KMS-11 (cell line): ENCODE measurements at regions not wholly inside any gene's neighbourhood (a gene's known extent, or its start where the extent isn't known, plus 50 kb on each side); places are given as distances from the start of the nearest gene placed in this dataset.

Experiments used
- H2AFZ ChIP-seq: fragments of 200-600 bp; sonication (generic); 2 replicates; pipeline ENCODE4 v1.6.1; 2016; ENCODE audit warnings: antibody characterized with exemption, mixed run types, low read depth
- H3K27ac ChIP-seq: fragments of 200-600 bp; sonication (generic); 2 replicates; pipeline ENCODE4 v1.6.1; 2016; ENCODE audit warnings: mild to moderate bottlenecking, mixed run types
- H3K27me3 ChIP-seq: fragments of 200-600 bp; sonication (generic); 2 replicates; pipeline ENCODE4 v1.6.1; 2017; ENCODE audit warnings: mild to moderate bottlenecking, low read depth, mixed run types, moderate library complexity; ENCODE audit not compliant: insufficient read depth
- H3K36me3 ChIP-seq: fragments of 200-600 bp; sonication (generic); 2 replicates; pipeline ENCODE4 v1.6.1; 2017; ENCODE audit warnings: mild to moderate bottlenecking, mixed run types; ENCODE audit not compliant: insufficient read depth
- H3K4me1 ChIP-seq: fragments of 200-600 bp; sonication (generic); 2 replicates; pipeline ENCODE4 v1.6.1; 2016; ENCODE audit warnings: mild to moderate bottlenecking, low read depth, mixed run types; ENCODE audit not compliant: poor library complexity, severe bottlenecking
- H3K4me2 ChIP-seq: fragments of 200-600 bp; sonication (generic); 2 replicates; pipeline ENCODE4 v1.7.0; 2016; ENCODE audit warnings: mild to moderate bottlenecking, mixed run types
- H3K4me3 ChIP-seq: fragments of 200-600 bp; sonication (generic); IDR thresholded peaks from 2 replicates; pipeline ENCODE4 v1.6.1; 2017; ENCODE audit warnings: low read depth, low read length, mixed read lengths; ENCODE audit not compliant: insufficient read depth
- H3K79me2 ChIP-seq: fragments of 200-600 bp; sonication (generic); 2 replicates; pipeline ENCODE4 v1.6.1; 2016; ENCODE audit warnings: low read depth, mixed run types; ENCODE audit not compliant: insufficient read depth
- H3K9ac ChIP-seq: fragments of 200-600 bp; sonication (generic); 2 replicates; pipeline ENCODE4 v1.6.1; 2016; ENCODE audit warnings: mild to moderate bottlenecking, mixed run types
- H4K20me1 ChIP-seq: fragments of 200-600 bp; sonication (generic); 2 replicates; pipeline ENCODE4 v1.6.1; 2016; ENCODE audit warnings: mild to moderate bottlenecking, mixed run types; ENCODE audit not compliant: insufficient read depth
- TF ChIP-seq, protein P1 (sequence below): fragments of 200-600 bp; sonication (generic); conservative IDR thresholded peaks from 2 replicates; pipeline ENCODE4 v1.6.1; 2017; ENCODE audit warnings: low read depth, mild to moderate bottlenecking, antibody characterized with exemption, low read length, moderate library complexity, mixed read lengths

DNA sequence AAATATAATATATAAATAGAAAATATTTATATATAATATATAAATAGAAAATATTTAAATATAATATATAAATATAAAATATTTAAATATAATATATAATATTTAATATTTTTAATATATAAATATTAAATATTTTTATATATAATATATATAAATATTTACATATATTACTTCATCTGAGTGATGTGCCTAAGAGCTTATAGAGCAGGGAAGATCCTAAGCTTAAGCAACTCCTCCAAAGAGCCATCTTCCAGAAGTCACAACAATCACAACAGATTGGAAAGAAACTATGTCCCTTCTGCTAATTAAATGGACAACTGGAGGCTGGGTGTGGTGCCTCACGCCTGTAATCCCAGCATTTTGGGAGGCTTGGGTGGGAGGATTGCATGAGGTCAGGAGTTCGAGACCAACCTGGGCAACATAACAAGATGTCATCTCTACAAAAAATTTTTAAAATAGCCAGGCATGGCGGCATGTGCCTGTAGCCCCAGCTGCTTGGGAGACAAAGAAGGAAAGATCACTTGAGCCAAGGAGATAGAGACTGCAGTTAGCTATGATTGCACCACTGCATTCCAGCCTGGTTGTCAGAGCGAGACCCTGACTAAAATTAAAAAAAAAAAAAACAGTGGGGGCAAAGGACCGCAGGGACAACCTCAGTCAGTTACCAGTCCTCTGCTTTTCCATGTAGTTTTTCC is 198.7 kb downstream of the SKIDA1 start:
- Histone ChIP-seq H3K4me3 (no peak overlapping the region), H2AFZ (no peak overlapping the region), H4K20me1 (no peaks in the 10 kb centered on the region), H3K27ac (no peak overlapping the region), H3K4me2 (no peak overlapping the region), H3K9ac (no peak overlapping the region), H3K79me2 (no peaks in the 10 kb centered on the region), H3K36me3 (no peaks in the 10 kb centered on the region), H3K27me3 (no peaks in the 10 kb centered on the region), H3K4me1 (no peaks in the 10 kb centered on the region)
- TF ChIP-seq, protein P1, sequence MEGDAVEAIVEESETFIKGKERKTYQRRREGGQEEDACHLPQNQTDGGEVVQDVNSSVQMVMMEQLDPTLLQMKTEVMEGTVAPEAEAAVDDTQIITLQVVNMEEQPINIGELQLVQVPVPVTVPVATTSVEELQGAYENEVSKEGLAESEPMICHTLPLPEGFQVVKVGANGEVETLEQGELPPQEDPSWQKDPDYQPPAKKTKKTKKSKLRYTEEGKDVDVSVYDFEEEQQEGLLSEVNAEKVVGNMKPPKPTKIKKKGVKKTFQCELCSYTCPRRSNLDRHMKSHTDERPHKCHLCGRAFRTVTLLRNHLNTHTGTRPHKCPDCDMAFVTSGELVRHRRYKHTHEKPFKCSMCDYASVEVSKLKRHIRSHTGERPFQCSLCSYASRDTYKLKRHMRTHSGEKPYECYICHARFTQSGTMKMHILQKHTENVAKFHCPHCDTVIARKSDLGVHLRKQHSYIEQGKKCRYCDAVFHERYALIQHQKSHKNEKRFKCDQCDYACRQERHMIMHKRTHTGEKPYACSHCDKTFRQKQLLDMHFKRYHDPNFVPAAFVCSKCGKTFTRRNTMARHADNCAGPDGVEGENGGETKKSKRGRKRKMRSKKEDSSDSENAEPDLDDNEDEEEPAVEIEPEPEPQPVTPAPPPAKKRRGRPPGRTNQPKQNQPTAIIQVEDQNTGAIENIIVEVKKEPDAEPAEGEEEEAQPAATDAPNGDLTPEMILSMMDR = no peak

DNA sequence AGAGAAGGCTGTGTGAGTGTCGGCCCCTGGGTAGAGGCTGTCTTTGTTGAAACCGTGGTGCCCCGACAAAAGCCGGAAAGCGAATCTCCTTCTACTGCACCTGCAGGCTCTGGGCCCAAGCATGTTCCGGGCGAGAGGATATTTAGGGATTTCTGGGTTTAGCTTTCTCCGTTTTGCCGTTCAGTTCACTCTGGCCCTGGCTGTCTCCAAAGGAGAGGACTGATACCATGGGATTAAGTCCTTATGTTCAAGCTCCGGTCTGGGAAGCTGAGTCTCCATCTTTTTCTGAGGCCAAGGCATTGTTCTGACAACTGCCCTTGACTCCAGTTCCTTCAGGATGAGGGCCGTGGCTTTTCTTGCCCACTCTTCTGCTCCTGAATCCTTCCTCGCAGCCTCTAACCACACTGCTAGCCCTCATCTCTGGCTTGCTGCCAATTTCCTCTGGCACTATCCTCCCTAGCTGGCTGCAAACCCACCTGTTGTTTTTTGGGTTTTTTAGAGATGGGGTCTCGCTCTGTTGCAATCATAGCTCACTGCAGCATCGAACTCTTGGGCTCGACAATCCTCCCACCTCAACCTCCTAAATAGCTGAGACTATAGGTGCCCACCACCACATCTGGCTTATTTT is 206.8 kb downstream of the SKIDA1 start:
- Histone ChIP-seq H3K9ac (no peak overlapping the region), H3K4me3 (no peak overlapping the region), H3K27ac (no peak overlapping the region), H3K36me3 (no peaks in the 10 kb centered on the region), H3K79me2 (no peaks in the 10 kb centered on the region), H3K4me1 (no peaks in the 10 kb centered on the region), H3K27me3 (no peaks in the 10 kb centered on the region), H3K4me2 (no peak overlapping the region), H2AFZ (no peak overlapping the region), H4K20me1 (no peaks in the 10 kb centered on the region)
- TF ChIP-seq, protein P1 = no peak

DNA sequence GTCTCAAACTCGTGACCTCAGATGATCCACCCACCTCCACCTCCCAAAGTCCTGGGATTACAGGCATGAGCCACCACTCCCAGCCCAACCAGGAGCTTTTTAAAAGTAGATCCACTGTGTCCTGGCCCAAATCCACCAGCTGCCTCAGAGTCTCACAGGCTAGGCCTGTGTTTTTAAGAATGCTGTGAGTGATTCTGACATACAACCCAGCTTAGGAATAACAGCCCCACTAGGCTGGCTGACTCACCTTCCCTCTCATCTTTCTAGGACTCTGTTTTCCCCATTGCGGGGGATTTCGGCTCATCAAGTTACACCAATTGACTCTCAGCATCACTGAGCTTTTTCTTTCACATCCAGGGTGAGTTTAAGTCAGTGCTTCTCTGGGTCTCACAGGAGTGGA is 207.6 kb downstream of the SKIDA1 start:
- Histone ChIP-seq H3K4me2 (no peak overlapping the region), H3K79me2 (no peaks in the 10 kb centered on the region), H3K4me1 (no peaks in the 10 kb centered on the region), H3K9ac (no peak overlapping the region), H3K27ac (no peak overlapping the region), H3K36me3 (no peaks in the 10 kb centered on the region), H3K4me3 (no peak overlapping the region), H4K20me1 (no peaks in the 10 kb centered on the region), H3K27me3 (no peaks in the 10 kb centered on the region), H2AFZ (no peak overlapping the region)
- TF ChIP-seq, protein P1 = no peak

DNA sequence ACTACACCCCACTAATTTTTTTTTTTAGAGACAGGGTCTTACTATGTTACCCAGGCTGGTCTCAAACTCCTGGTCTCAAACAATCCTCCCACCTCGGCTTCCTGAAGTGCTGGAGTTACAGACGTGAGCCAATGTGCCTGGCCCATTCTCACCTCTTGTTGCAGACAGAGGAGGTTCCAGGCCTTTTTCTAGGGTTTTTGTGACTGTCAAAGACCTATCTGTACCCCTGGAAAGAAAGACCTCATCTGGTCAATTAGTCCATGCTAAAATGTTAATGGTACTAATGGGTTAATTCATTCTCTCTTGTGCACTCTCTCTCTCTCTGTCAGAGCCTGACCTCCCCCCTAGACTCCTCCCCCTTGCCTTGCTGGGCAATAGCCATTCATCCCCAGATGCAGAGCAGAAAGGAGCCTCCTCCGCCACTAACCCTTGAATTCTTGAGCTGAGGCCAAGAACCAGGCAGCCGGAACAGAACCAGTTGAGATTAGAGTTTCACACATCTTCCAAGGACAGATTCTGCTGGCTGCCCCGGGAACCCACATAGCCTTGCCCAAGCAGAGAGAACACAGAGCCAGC is 209.7 kb downstream of the SKIDA1 start:
- Histone ChIP-seq H2AFZ (no peak overlapping the region), H3K27me3 (no peaks in the 10 kb centered on the region), H3K9ac (no peak overlapping the region), H3K4me1 (no peaks in the 10 kb centered on the region), H3K79me2 (no peaks in the 10 kb centered on the region), H4K20me1 (no peaks in the 10 kb centered on the region), H3K4me2 (no peak overlapping the region), H3K4me3 (no peak overlapping the region), H3K27ac (no peak overlapping the region), H3K36me3 (no peaks in the 10 kb centered on the region)
- TF ChIP-seq, protein P1 = no peak
